Stimulated activated CD8-positive, alpha-beta memory T cell treated with anti-CD3 and anti-CD28 coated beads, Interleukin-2, amount 100 ng/mL, for 48 hours (primary cell): ENCODE measurements at regions not wholly inside any gene's neighbourhood (a gene's known extent, or its start where the extent isn't known, plus 50 kb on each side); places are given as distances from the start of the nearest gene placed in this dataset.

Source experiments
- DNase-seq, 2 donors: peaks; one replicate each; pipeline ENCODE4 v3.0.0-alpha.2; 2020; ENCODE audit warnings: low read depth in 2 of 2

DNA sequence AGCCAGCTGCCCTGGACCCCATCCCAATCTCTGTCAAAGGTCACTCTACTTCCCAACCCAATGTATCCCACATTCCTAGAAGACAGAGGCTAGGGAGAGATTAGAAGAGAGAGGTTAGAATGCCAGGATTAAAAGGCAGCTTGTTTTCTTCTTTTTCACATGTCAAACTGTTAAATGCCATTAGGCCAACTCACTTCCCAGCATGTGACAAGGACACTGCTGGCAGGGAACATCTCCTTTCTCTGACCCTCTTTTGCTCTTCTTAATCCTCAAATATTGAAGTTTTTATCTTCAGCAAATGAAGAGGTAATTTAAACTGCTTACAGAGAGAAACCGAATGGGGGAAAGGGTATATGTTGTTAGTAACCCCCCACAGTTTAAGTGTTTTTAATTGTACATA is 89.1 kb downstream of the BBS10 start:
- no peak for DNase-seq

DNA sequence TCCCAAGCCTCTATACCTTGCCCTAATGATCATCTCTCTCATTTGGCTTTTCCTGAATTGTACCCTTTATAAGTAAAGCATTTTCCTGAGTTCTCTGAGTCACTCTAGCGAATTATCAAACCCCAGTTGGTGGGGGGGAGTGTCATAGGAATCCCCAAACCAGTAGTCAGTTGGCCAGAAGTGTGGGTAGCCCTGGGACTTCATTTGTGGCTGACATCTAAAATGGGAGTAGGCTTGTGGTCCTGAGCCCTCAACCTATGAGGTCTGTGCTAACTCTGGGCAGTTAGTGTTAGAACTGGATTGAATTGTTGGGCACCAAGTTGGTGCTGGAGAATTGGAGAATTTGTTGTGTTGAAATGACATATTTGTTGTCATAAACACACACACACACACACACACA is 91.3 kb downstream of the BBS10 start:
- no peak for DNase-seq

DNA sequence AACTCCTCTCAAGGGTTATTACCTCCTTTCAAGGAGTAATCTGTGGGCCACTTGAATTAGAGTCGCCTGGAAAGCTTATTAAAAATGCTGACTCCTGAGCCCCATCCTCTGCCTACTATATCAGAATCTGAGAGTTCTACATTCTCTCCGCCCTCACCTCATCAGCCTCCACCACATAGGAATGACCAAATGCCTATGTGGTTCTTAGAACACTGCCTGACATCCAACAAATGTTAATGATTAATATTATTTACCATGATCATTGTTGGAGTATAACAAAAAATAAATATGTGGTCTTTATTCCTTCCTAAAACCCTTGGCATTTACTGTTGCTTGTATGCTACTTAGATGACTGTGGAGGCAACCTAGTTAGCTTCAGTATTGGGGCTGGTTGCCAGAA is 91.9 kb downstream of the BBS10 start:
- no peak for DNase-seq

DNA sequence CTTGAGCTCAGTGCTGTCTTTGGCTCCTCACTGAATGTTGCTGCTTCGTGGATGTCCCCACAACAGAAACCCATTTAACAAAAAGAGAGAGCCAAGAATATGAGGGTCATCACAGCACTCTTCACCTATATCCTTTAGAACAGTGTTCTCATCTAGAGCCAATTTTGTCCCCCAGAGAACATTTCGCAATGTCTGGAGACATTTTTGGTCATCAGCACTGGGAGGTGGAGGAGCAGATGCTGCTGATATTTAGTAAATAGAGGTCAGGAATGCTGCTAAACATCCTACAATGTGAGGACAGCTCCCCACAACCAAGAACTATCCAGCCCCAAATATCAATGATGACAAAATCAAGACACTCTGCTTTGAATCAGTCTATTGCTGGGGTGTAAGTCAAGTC is 92.5 kb downstream of the BBS10 start:
- DNase-seq: no peak

DNA sequence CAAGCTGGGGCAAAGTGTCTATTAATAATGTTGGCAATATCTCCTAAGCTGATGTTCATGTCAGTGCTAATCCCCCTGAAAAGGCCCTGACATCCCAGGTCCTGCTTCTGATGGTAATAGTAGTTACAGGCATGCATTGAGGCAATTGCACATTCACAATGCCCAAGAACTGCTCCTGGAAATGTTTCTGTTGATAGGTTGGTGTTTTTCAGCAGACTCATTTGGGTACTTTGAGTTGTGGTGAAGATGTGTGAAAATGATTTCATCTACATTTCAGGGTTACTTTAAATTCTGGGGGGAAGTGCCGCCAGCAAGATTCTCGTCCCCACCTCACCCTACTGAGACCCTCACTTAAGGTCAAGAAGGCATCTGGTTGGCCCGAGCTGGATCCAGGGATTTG is 92.9 kb downstream of the BBS10 start:
- no peak for DNase-seq

DNA sequence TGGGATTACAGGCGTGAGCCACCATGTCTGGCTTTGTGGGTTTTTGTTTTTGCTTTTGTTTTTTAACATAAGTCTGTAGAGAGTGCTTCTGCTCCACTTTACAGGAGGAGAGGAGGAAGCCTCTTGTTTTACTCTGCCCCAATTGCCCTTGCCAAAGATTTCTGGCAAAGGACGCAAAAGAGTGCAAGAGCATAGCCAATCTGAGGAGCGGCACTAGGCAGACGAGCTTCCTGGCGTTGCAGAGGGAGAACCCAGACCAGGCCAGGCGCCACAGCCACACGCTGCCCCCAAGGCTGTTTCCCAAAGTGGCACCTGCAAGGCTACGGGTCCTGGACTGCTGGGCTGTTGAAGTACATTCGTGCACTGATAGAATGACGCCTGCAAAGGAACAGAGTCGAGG is 96.2 kb downstream of the BBS10 start:
- no peak for DNase-seq

DNA sequence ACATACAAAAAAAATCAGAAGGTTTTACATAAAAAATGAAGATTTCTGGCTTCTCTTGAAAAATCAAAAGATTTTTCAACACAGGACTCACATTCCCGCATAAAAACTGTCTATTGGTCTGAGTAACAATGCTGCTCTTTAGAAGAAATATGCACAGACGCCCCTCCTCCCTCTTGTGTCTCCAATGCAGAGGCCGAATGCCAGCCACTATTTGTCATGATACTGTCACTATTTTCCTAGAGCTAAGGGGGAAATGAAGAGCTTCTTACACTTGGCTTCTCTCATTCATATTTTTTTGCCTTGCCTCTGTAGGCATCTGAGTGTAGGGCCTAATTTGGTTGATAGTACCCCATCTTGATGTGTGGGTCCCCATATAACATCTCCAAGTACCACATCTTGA is 98.0 kb downstream of the BBS10 start:
- DNase-seq: no peak

DNA sequence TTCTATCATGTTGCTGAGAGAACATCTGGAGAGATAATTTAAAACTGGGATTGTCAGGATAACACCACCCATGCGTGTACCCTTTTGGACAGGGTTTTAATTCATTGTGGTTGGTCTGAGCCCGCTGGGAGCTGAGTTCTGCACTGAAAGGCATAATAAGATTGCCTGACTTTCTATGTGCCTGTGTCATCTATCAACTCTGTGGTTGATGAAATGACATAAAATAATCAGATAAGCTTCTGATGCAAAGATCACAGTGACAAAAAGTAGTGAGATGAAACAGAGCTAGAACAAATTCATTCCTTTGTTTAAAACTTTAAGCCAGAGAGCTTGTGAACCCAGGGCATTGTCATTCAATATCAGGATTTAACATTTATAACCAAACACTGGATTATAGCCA is 98.7 kb downstream of the BBS10 start:
- no peak for DNase-seq

DNA sequence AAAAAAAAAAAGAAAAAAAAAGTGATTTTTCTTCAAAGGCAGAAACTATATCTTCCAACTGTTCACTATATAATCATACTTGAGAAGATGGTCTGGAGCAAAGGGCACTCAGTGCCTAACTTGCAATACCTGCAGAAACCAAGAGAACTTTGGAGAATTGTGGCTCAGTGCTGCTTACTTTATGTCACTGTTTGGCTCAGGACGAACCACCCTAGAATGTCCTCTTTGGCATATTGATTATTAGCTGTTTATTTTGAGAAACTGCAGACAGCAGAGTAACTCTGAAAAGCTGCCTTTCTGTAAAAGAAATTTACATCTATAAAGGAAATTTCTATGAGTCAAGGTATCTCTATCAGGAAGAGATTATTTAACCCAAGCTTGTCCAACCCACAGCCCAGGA is 100.2 kb downstream of the BBS10 start:
- DNase-seq: no peak

DNA sequence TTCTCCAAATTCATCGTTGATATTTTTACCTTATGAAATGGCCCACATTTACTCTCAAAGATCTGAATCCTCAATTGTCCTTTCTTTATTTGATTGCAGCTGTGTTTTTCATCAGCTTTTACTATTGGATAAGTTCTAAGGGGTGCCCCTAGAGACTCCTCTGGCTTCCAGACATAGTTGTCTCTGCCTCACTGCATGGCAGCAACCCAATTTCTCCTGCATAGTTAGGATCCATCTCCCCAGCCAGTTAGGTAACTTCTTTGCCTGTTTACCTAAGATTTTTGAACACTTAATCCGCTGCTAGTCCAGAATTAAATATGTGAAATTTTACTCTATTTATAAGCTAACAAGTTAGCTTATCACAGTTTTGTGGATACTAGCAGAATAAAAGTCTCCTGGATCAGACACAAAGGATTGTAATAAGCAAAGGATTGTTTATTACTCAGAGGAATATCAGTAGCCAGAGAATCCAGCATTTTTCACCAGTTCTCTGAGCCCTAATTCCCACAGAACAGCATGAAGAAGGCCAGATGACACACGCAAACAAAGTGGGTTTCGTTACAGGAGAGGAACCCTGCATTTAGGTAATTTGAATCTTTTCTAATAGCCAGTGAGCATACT is 101.1 kb downstream of the BBS10 start:
- DNase-seq: no peak

DNA sequence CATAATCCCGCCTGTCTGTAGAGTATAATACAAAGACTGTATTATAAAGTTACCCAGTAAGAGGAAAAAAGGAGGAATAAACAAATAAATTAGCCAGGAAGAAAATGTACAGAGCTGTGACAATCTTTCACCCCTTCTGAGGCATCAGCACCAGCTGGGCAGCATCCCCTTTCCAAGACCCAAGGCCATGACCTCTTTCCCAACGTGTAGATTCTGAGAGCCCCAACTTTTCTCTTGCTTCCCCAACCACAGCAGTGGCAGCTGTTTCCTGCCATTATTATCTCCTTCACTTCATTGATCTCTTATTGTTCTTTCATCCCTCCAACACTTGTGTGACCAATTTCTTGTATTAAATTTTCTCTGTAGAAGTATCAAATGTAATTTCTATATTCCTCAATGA is 101.6 kb downstream of the BBS10 start:
- DNase-seq: no peak

DNA sequence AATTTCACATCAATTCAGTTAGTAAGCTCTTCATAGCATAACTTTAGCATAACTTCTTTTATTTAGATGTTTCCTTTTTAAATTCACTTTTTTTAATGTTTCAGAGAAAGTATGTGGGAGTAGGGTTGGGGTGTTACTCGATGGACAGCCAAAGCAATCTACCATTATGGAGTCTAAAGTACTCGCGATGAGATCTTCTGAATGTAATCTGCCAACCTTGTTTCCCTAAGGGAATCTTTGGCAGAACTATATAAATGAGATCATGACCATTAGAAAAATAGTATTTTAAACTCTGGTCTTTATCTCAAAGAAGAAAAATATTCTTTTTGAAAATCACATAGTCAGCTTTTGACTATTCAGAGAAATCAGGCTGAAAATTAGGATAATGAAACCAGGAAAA is 103.9 kb downstream of the BBS10 start:
- DNase-seq: no peak

DNA sequence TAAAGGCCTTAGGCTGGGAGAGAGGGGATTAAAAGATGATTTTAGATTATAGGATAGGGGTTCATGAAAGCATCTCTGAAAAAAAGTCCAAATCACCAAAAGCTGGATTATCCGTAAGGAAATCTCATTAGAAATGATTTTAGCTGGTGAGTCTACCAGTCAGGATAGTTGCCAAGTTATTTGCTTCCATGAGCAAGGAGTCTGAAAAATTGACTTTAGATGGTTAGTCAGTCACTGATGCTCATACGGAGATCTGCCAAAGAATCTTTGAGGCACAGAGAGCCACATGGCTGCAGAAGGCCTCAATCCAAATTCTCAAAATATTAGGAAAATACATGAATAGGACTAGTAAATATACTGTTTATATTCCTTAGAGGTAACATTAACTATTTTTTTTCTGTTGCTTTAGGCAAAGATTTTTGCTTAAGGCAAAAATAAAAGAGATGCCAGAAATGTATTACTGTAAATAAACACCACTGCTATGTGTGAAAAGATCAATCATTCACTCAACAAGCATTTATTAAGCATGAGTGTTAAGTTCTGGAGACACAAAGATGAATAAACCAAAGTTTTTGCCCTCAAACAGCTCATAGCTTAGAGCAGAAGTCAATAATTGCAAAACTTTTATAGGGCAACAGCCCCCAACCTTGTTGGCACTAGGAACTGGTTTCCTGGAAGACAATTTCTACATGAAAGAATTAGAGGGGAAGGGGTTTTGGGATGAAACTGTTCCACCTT is 105.2 kb downstream of the BBS10 start:
- DNase-seq: no peak

DNA sequence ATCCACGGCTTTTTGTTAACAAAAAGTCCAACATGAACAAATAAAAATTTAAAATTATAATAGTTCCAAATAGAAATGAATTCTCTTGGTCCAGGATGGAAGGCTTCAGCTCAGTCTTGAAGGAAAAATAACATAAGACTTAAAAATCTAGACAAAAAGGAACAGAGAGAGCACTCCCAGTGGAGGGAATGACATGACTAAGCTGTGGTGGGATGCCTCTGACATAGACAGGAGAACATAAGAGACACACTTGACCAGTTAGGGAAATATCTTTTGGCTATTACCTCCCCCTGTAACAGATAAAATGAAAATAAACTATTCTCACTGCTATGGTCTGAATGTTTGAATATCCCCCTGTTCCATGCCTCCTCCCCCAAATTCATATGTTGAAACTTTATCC is 106.8 kb downstream of the BBS10 start:
- no peak for DNase-seq

DNA sequence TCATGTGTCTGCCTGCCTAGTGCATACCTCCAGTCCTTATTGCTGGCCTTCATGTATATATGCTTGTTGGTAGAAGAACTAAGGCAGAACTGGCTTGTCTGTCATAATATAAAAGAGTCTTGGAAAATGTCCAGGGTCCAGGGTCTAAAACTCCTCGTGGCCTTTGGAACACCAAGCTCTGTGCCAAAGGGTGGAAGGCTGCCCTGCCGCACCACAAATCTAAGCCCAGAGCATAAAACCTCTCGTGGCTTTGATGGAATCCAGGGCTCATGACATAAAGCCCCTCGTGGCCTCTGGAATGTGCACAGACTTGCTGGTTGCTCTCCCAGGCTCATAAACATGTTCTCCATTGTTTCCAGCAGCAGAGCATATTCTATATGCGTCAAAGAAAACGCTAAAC is 107.9 kb downstream of the BBS10 start:
- no peak for DNase-seq

DNA sequence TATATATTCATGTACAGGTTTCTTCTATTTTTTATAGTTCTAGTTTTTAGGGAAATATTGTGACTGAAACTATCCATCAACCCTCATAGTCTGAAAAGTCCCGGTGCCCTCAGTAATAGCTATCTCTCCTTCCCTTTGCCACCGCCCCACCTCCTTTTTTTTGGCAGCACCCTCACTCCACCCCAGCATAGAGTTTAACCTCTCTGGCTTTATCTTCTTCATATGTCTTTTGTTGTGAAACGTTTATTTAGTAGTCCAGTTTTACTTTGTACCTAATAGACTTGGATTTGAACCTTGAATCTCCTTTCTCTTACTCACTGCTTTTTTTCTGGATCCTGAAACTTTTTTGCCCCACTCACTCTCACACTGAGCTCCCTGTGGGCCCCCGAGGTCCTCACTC is 109.5 kb downstream of the BBS10 start:
- no peak for DNase-seq

DNA sequence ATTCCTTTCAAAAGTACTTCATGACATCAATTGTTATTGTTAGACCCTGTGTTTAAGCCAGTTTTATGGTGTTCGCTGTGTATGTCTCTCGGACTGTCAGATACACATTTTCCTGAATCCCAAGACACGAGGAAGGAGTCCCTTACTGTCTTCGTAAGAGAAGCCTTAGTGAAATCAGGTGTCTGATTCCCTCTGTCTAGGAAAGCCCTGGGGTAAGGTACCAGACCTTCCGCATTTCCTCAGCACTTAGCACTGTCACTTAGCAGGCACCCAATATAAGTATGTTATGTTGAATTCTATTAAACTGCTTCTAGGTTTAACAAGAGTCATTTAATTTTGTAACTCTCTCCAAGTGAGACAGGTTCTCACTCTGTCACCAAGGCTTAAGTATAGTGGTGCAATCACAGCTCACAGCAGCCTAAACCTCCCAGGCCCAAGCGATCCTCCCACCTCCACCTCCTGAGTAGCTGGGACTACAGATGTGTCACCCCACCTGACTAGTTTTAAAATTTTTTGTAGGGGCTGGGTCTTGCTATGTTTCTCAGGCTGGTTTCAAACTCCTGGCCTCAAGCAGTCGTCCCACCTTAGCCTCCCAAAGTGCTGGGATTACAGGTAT is 111.0 kb downstream of the BBS10 start:
- no peak for DNase-seq

DNA sequence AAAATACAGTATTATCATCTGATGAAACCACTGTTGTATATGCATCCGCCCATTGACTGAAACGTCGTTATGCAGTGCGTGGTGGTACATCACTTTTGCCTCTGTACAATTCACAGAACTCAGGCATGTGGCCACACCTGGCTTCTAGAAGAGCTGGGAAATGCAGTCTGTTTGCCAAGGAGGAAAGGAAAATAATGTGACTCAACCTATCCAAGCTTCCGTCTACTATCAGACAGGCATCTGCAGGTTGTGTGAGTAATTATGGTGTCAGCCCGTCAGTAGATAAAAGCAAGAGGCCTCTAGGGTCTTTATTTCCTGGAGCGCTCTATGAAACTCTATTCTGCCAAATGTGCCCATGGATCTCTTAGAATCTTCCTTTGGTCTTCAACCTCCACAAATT is 111.6 kb downstream of the BBS10 start:
- no peak for DNase-seq

DNA sequence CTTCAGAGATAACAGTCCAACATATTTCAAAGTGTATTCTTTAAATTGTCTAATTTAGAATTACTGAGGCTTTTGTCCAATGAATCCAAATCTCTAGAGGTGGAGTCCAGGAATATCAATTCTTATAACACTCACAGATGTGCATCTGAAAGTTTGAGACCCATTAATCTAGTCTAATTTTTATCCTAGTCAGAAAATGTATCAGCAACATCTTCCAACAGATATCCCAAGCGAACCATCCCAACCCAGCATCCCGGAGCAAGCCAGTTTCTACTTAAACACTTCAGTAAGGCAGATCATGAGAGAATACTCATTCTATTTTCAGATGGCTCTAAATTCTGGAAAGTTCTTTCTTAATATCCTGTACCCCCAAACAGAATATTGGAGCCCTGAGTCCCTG is 113.5 kb downstream of the BBS10 start:
- no peak for DNase-seq

DNA sequence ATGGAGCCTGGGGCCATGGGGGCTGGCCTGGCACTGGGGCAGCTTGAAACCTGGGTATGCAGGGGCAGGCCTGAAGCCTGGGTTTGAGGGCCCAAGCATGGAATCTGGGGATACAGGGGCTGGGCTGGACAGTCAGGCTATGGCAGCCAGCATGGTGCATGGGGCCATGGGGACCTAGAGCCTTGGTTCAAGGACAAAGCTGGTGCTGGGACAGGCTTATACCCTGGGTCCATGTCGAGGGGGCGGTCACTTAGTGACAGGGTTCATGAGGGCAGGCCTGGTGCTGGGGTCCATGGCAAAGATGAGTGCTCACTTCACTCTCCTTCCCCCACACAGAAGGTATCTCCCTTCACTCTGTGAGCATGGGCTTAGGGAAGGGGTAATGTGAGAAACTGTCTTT is 116.2 kb downstream of the BBS10 start:
- no peak for DNase-seq

DNA sequence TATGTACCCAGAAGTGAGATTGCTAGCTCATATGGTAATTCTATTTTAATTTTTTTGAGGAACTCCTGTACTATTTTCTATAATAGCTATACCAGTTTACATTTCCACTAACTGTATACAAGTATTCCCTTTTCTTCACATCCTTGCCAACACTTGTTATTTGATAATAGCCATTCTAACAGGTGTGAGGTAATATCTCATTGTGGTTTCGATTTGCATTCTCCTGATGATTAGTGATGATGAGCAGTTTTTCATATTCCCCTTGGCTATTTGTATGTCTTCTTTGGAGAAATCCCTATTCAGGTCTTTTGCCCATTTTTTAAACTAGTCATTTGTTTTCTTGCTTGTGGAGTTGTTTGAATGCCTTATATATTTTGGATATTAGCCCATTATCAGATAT is 121.3 kb downstream of the BBS10 start:
- DNase-seq: no peak

DNA sequence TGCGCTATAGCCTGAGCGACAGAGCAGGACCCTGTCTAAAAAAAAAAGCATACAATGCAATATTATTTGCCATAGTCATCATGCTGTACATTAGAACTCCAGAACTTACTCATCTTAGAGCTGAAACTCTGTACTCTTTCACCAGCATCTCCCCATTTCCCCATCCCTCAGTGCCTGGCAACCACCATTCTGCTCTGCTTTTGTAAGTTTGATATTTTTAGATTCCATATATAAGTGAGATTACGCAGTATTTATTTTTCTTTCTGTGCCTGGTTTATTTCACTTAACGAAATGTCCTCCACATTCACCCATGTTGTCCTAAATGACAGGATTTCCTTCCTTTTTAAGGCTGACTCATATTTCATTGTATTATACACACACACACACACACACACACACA is 121.8 kb downstream of the BBS10 start:
- no peak for DNase-seq

DNA sequence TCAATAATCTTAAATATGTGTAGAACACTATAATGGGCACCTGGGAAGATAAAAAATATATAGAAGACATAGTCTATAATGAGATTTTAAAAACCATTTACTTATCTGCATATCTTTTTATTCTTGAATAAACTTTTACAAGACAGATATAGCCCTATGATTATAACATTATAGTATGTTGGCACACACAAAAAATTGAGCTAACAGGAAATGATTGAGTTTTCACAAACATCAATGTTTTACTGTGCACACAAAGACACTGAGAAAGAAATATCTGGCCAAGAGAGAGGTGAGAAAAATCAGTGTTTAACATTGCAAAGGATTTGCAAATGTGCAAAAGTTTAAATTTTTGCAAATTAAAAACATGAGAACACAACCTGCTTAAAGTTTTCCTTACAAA is 124.3 kb downstream of the BBS10 start:
- DNase-seq: no peak

DNA sequence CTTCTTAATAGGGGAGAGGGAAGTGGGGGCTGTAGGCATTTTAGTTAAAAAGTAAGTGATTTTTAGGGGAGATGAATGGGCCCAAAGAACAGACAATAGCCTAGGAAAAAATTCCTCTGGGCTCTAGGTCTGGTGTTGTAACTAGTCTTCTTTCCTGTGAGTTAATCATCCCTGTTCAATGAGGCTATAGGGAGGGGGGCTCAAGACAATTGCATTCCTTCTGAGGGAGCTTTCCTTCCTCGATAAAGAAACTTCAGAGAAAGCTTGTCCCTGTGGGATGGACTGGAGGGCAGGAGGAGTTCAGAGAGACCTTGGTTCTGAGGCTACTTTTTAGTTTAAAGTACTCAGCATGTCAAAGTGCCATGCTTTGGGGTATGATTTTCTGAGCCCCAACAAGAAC is 127.2 kb downstream of the BBS10 start:
- no peak for DNase-seq
